ENCODE measurements at regions not wholly inside any gene's neighbourhood (a gene's known extent, or its start where the extent isn't known, plus 50 kb on each side); places are given as distances from the start of the nearest gene placed in this dataset.

DNA sequence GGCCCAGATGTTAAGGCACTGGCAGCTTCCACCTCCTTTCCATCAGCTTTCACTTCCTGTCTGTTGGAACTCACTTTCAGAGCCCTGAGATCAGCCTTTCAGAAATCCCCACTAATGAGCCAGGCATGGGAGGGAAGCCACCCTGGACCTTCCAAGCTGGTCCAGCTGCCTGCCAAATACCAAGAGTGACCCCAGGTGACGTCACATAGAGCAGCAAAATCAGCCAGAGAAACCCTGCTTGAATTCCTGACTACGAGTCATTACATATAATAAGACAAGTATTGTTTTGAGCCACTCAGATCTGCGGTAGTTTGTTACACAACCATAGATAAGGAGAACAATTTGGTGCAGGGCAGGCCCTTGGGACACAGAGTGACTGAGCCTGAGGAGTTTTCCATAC, 556.0 kb upstream of the JAG1 start:
- peak; percentile 27 for DNase-seq

DNA sequence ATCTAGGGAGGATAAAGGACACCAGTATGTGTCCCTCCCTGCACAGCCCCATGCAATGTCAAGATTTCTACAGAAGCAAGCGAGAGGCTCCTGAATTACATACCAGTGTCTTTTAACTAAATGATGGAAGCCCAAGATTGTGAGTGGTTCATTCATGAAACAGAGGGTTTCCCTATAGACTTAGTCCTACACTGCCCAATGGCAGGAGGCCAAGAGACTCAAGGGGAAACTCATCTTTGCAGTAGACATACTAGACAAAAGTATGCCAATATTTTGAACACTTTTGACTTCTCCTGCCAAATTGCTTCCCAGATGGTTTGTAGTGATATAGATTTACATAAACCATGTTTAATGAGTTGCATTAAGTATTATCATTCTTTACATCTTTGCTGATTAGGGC, 557.2 kb upstream of the JAG1 start:
- DNase-seq, result no peak

DNA sequence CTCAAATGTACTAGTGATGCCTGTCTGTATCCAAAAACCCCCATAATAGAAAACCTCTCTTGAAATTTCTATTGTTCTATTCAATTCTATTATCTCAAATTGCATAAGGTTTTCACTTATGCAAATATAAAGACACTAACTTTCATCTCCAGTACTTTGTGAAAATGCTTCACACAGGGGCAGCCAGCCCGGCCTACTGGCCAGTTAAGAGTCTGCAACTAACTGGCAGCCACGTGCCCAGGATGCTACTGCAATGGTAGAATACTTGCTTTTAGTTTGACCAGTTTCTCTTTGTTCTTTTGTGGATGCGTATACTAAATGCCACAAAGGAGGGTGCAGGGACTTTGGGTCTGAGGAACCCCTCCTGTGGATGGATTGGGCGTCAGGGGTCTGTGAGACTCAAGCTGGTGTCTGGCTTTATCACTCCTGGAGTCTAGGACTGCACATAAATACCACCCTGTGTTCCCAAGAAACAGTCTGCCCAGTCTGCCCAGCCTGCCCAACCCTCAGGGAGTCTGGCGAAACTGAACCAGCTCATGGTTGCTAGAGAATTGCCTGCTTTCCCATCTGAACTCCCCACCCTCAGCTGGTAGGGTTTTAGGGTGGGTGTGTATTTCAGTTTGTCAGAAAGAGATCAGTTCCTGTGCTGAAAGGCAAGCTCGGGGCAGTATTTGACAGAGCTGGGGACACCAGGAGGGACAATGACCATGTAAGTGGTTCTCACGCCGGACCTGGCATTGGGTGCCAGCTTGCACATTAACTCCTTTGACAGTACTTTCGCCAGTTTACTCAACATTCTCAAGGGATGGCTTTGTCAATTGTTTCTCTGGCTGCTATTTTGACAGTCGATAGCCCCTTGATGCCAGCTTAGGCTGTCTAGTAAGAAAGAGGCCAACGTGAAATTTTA, 558.2 kb upstream of the JAG1 start:
- DNase-seq, result no peak

DNA sequence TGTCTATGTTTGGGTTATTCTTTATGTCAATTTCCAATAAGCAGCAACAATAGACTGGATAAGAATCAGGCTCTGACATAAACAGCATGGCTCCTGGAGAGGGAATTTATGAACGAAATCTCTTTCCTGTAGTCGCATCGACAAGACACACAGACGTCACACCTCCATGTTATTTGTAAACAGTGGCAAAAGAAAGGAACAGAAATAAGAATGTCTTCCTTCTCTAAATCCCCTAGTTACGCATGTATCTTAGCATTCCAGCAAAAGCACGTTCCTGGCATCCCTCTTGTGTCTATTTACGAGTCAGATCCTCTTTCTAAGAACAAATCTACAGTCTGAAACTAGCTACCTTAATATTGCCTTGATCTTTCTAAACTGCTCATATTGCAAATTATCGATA, 559.1 kb upstream of the JAG1 start:
- DNase-seq, result no peak

DNA sequence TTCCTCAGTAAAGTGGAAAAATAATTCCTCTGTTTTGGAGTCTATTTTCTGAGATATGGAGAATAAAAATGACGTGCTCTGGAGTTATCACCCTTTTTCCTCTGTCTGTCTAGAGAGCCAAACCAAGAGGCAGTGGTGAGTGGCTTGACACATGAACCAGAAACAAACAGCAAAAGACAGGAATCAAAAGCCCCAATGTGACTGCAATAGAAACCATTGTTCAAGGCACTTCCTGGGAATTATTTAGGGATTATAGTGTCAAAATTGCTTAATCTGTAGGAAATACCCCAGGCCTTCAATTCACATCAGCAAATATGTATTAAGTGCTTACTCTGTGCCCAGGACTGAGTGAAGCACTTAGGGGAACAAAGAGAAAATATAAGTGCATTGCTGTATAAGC, 560.4 kb upstream of the JAG1 start:
- DNase-seq, result no peak

DNA sequence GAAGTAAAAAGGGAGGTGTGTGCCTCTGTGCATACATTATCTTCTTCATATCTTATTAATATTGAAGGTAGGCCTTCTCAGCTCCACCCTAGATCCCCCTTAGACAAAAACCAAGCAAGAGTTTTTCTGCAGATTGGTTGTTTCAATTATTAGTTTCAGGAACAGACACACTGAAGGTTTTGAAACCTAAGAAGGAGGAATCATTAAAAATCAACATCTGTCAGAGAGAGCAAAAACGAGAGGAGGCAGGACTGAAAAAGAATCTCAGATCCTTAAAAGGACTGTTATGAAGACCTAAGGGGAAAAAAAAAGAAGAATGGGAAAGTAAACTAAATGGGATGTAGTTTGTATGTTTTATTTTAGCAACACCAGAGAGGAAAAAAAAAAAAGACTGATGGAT, 560.8 kb upstream of the JAG1 start:
- DNase-seq, result no peak

DNA sequence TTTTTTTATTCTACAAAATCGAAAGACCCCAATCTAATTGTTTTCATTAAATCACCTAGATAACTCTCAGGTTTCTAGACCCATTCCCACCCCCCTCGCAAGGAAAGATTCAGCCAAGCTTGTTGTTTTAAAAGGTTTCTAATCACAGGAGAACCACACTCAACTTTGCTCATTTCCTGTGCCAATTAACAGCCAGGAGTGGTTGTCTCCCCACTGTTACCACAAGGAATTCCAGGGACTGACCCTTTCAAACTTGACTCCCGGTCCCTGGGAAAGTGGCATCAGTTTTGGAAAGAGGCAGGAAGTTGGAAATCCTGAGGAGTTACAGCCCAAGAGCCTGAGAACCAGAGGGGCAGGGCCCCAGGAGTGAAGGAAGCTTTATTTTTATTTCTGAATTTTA, 561.3 kb upstream of the JAG1 start:
- DNase-seq, result no peak

DNA sequence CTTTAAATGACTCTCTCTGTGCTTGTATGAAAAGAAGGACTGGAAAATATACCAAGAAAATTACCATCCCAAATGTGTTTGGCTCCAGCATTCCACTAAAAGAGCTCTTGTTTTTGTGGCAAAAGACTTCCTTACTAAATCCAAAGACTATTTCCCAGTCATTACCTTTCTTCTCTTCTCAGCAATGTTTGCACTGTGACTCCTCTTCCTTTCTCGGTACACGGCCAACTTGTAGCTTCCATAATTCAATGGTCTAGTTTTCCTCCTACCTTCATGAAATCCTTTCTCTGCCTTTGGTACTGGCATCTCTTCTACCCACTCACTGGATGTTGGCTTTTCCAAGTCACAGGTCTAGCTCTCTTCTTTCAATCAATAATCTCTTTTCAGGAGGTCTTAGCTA, 568.5 kb upstream of the JAG1 start:
- DNase-seq, result no peak

DNA sequence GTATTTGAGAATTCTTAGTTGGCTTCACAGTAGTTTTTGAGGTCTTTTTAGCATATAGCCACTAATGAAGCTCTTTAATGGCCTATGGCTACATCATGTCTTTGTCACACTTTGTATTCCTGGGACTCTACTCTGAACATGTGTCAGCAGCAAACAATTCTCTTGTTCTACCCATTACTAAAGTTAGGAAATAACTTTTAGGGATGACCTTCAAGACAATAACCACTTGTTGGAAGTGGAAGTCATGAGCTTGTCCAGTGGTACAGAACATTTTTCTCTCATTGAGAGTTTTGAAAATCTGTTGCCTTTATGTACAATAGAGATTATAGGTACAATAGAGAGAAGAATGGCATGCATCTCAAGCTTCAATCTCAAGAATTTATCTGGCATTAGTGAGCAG, 571.6 kb upstream of the JAG1 start:
- no peak for DNase-seq

DNA sequence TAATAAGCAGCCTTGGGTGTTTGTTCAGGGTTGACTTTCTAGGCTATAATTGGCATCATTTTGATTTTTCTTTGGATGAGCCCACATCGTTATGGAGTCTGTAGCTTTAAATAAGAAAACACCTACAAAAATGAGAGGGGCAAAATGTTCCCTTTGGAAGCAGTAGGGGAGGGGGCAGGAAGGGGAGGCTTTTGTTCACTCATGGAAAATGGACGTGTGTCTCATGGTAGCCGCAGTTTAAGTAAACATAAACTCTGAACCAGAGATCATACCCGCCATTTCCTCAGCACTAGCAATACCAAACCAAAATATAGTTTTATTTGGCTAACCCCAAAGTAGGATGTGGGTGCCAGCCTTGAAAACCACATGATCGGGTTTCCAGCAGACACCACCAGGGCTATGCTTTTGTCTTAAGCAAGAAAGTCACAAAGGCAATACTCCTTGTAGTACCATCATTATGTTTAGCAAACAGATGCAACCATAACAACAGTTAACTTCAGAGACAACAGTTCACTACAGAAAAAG, 572.5 kb upstream of the JAG1 start:
- DNase-seq, result no peak

DNA sequence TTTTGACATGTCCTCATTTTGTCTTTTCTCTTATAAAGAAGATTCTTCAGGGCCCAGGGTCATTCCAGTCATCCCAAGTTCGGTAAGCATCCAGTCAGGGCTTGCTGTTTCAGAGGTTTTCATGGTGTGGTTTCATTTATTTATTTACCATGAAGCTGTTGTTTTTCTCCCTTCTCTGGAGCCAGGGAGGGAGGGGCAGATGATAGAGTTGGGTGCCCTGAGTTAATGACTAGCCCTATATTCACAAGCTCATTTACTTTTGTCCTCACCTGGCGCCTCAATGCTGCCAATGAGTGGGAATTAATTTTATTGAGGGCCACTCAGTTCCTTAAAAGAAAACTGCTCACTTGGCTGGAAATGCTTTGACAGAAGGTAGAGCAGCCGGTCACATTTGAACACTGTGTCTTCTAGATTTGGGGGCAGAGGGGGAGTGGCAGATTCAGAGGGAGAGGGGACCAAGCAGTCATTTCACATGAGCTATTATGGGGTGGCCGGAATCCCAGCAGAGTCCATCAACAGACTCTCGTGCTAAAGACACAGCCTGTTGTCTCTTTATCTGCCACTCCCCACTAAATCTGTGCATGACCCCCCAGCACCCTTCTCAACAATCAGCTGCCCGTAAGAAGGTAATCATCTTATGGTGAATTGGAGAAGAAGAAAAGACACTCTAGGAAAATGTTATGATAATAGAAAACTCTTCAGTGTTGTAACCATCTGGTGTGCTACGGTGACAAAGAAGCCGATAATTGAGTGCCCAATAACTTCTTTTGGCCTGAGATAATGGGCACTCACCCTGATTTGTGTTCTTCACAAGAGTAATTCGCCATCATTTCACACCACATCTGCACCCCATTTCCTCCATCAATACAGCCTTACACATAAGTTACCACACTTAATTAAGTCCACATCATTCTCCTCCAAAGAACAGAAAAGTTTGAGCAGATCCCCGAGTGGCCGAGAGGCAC, 573.5 kb upstream of the JAG1 start:
- no peak for DNase-seq

DNA sequence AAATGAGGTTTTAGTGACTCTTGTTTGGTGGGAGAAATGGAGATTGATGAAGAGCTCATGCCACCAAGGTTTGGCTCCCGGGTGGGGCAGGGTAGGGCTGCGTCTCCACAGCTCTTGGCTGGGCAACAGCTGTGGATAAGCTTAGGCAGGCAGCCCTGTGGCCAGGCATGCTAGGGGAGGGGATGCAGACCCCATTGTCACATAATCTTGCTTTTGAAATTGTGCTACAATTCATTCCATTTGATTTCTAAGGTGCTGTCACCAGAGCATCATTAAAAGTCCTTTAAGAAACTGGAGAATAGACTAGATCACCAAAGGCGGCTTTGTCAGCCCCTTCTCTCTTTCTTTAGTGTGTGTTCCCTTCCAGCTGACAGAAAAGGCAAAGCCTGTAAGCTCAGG, 574.2 kb upstream of the JAG1 start:
- no peak for DNase-seq

DNA sequence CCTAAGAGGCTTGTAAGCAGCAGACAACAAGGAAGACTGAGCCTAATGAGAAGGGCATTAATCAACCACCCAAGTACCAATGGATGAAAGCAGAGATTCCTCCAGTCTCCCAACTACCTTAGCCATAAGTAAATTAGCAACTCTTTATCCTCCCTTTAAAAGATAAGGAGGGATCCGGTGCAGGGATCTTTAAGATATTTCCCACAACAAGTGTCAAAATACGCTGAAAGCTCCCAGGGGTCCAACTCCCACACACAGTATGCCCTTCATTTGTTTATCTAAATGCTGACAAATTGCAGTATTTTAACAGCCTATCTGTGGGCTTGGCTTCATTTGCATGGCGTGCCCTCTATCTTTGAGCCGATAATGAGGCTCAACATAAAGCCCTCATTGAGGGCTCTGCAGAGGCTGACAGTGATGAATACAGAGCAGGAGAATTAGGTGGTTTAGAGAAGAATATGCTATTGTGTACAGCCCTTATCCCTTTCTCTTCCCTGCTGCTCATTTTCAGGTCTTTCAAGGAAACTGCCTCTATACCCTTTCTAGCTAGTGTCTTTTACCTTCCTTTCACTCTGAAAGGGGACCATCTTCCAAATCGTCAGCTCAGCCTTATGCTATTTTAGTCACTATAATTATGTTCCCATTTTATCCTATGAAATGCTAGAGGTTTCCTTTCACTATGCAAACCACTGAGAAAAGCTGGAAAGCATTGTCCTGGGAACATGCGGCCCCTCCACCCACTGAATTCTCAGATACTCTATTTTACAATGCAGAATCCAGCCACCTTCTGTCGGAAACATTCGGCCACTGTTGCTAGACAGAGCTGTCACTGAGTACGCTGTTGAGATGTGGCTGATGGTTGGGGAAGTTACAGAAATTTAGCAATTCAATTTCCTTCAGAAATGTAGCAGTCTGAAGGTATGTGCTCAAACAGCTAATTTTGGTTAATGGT, 575.2 kb upstream of the JAG1 start:
- DNase-seq, result no peak

DNA sequence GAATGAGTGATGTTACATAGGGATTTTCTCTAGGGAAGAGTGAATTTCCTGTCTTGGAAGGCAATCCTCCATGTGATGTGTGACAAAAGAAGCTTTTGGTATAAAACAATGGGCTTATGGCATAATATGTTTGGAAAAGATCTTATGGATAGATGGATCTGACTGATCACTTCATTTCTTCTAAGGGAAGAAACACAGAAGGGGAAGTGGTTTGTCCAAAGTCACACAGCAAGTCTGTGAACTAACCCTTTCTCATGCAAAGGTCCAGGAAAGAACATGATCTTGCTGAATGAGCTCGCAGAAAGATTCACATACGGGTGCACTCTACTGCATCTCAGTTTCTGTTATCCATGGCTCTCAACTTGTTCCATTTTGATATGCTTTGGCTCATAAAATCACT, 575.9 kb upstream of the JAG1 start:
- no peak for DNase-seq

DNA sequence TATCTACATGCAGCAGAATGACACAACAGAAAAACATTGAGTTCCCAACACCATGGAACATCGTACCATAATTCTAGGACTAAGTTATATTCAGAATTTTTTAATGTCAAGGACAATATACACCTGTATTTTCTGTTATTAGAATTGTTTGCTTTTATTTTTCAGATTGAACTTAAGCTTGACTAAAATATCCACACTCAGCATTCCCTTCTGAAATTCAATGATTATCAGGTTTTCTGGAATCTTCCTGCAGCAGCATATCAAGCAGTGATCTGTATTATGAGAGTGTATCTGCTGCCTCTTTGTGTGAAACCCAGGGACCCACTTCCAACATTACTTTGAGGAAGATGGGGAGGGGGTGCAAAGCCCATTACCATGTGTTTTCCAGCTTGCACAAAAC, 578.6 kb upstream of the JAG1 start:
- no peak for DNase-seq

DNA sequence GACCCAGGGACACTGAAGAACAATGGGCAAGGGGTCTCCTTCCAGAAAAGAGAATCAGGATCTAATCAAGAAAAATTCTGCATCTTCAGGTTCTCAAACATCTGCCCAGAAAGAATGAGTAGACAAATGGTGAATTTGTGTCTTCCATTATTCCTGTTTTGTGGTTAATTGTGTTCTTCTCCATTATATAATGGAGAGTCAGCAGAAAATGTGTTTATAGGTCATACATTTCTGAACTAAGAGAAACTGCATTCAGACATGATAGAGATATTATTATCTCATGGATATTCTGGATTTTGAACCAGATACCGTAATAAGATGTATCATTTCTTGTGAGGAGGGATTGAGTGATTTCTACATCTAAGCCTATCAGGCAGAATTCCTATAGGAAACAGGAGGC, 581.7 kb upstream of the JAG1 start:
- no peak for DNase-seq

DNA sequence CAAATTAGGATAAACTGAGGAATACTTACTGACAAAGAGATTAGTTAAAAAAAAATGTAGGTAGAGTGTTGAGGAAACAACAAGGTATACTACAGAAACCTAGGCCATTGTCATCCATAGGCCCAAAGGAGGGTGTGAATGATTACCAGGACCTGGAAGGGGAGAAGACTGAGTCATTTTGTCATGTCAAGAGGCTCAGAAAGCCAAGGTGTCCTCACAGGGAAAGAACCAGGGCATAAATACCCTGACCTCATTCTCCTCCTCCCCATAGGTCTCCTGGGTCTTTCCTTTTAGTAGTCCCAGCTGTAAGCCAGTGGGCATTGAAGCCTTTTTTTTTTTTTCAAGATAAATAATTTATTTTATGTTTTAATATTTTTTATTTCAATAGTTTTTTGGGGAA, 582.1 kb upstream of the JAG1 start:
- DNase-seq, result no peak

DNA sequence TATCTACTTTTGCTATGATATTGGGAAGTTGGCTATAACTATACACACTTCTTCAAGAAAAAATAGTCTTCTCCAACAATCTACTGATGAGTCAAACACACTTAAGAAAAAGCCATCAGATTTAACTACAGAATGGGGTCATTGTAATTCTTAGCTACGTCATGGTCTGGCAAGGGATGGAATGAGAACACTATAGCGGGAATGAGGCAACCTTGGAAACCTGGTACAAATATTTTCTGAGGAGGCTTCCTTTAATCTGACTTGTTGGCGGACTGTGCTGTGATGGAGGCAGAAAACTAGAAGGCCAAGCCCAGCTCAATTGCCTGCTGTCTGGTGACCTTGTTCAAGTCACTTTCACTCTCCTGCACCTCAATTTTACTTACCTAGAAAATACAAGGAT, 586.8 kb upstream of the JAG1 start:
- no peak for DNase-seq

DNA sequence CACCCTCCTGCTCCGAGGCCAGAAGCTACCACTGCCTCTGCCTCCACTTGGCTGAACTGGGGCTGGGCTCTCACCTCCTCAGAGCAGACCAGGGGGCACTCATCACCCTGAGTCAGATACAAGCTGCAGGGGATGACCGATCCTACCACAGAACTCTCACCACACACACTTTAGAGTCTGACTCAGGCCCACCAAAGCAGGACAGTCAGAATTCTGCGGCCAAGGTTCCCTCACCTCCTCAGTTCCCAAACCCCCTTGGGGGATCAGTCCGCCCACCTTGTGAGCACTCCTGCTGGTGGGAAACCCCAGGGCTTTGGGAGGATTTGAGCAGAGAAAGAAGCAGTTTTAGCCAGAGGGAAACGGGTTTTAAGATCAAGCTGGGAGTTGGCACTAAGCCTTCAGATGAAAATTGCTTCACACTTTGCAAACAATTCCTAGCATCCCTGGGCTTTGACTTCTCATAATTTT, 587.8 kb upstream of the JAG1 start:
- DNase-seq, result no peak

DNA sequence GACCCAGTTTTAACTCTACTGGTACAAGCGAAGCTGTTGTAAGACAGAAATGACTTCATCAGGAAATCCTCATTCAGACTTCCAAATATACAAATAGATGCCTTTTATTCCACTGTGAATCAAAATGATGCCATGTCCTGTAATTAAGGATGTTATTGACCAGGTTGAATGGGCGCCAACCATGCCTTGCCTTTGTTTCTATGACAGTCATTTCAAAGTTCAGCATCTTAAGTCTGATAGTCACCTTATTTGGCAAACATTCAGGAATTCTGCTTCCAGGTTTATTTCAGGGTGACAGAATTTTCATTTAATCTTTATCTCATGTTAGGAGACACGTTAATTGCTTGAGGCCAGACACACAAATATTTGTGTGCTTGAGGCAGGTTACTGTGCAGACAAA, 592.8 kb upstream of the JAG1 start:
- DNase-seq, result no peak

DNA sequence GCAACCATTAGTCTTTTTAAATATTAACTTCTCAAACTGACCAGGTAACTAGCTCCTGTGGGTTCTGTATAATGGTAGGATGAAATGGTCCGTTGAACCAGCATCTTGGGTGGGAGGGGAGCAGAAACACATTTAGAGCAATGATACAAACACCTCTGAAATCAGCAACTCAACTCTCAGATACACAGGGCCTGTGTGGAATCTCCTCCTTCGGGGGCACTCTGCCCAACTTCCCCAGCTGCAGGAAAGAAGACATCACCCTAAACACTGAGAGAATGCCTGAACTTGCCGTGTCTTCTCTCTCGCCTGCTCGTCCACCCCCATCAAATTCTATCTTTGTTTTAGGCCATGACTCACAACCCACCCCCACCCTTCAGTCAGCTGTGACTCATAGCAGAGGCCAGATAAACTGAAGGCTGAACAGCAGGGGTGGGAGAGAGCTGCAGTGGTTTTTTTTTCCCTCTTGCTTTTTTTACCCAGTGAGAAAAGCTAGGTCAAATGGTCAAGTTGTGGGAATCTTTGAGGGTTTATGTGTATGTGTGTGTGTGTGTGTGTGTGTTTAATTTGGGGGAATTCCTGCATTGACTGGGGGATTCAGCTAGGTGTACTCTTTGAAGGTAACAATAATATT, 593.4 kb upstream of the JAG1 start:
- DNase-seq, result peak; percentile 64

DNA sequence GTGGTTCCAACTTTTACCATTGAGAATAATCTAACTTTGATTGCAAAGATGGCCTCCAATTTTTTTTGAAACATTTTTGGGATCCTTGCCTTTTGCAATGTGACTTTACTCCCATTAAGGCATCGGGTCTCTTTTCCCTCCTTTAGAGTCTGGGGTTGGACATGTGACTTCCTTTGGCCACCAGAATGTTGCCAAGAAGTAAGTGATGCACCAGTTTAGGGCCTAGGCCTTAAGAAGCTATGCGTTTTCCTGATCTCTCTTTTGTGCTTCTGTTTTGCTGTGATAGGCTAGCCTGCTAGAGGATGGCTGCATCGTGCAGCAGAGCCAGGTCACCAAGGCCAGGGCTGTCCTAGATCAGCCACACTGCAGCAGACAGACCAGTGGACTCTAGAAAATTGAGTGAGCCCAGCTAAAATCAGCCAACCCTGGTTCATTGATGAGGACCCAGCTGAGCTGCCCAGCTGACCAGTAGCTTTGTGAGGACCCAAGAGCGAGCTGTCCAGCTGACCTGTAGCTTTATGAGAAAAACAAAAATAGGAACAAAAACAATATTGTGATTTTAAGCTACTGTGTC, 594.0 kb upstream of the JAG1 start:
- DNase-seq, result no peak

Measured in inflammatory macrophage treated with lipopolysaccharide for 4 hours (primary cell).